ENCODE measurements at regions not wholly inside any gene's neighbourhood (a gene's known extent, or its start where the extent isn't known, plus 50 kb on each side); places are given as distances from the start of the nearest gene placed in this dataset.

GRCh38 chr21:27674041-27674615 is 707.2 kb upstream of the ADAMTS5 start:
- H3K4me3 ChIP-seq (ENCODE audit: low read depth, low read length), result no peak overlapping the region
- no peak for DNase-seq (ENCODE audit: low read depth)
- TF ChIP-seq MYC (IDR thresholded peaks at IDR 0.05; ENCODE audit: low read depth, low read length) (no peak), MAX (IDR thresholded peaks at IDR 0.05; ENCODE audit: low read depth, low read length) (no peak)
- TF ChIP-seq, protein P1, sequence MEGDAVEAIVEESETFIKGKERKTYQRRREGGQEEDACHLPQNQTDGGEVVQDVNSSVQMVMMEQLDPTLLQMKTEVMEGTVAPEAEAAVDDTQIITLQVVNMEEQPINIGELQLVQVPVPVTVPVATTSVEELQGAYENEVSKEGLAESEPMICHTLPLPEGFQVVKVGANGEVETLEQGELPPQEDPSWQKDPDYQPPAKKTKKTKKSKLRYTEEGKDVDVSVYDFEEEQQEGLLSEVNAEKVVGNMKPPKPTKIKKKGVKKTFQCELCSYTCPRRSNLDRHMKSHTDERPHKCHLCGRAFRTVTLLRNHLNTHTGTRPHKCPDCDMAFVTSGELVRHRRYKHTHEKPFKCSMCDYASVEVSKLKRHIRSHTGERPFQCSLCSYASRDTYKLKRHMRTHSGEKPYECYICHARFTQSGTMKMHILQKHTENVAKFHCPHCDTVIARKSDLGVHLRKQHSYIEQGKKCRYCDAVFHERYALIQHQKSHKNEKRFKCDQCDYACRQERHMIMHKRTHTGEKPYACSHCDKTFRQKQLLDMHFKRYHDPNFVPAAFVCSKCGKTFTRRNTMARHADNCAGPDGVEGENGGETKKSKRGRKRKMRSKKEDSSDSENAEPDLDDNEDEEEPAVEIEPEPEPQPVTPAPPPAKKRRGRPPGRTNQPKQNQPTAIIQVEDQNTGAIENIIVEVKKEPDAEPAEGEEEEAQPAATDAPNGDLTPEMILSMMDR (IDR thresholded peaks at IDR 0.05; ENCODE audit: low read depth, low read length), result no peak

DNA sequence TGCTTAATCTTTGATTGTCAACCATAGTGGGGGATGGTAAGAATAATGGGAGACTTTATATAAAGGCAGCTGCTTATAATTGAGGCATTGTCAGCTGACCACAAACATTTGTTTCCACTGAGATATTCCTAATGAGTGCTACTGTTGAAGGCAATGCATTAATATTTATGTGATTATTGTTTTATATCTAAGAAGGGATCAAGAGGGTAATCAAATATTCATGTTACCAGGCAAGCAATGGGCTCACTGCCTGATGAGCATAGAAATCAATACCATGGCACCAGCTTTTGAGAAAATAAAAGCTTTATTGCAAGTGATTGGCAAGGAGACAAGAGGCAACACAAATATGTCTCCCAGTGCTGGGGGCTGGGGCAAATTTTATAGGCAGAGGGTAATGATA is 706.7 kb upstream of the ADAMTS5 start:
- no peak for TF ChIP-seq MYC (IDR thresholded peaks at IDR 0.05; ENCODE audit: low read depth, low read length)
- no peak for TF ChIP-seq POLR2A (IDR thresholded peaks at IDR 0.05; ENCODE audit: extremely low read depth, insufficient read length)
- TF ChIP-seq, protein P1 (IDR thresholded peaks at IDR 0.05; ENCODE audit: low read depth, low read length), result no peak
- no peak for TF ChIP-seq MAX (IDR thresholded peaks at IDR 0.05; ENCODE audit: low read depth, low read length)
- no peak for DNase-seq (ENCODE audit: low read depth)

DNA sequence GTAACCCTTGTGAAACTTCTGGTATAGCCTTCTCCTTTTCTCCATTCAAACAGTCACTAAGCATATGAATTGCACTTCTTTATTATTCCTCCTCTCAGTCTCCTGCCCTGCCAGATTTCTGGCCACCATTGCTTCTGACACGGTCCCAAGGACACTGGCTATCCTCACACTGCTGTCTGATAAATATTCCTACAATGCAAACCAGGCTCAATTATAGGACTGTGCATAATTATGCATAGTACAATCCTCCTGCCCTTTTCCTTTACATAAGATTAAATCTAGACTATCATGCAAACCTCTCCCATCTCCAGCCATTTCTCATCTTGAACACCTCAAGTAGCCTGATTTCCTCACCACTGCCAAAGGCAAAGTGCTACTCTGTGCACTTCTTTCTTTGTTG is 704.3 kb upstream of the ADAMTS5 start:
- DNase-seq (ENCODE audit: low read depth), result no peak
- H3K4me3 ChIP-seq (ENCODE audit: low read depth, low read length), result no peak overlapping the region
- TF ChIP-seq MYC (IDR thresholded peaks at IDR 0.05; ENCODE audit: low read depth, low read length) (no peak), MAX (IDR thresholded peaks at IDR 0.05; ENCODE audit: low read depth, low read length) (no peak), POLR2A (IDR thresholded peaks at IDR 0.05; ENCODE audit: extremely low read depth, insufficient read length) (no peak)
- TF ChIP-seq, protein P1 (IDR thresholded peaks at IDR 0.05; ENCODE audit: low read depth, low read length), result no peak

More for the DNA sequence above, 706.7 kb upstream of the ADAMTS5 start:
- H3K4me3 ChIP-seq (ENCODE audit: low read depth, low read length), result no peak overlapping the region

DNA sequence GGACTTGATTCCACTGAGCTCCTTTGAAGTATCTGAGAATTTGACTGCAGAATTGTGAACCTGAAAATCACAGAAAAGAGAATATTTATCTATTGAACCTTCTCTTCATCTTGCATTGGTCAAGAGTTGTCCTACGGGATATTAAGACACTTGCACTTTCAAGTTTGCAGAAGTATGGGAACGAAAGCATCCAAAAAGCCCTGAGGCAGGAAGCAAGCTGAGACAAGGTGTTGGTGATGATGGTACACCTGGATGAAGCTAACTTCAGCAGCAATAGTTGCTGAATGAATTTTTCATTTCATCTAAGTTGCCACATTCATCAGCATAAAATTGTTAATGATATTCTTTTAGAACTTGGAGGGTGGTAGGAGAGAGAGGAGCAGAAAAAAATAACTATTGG is 686.6 kb upstream of the ADAMTS5 start:
- DNase-seq (ENCODE audit: low read depth), result no peak
- TF ChIP-seq, protein P1 (IDR thresholded peaks at IDR 0.05; ENCODE audit: low read depth, low read length), result no peak
- TF ChIP-seq MYC (IDR thresholded peaks at IDR 0.05; ENCODE audit: low read depth, low read length) (no peak), MAX (IDR thresholded peaks at IDR 0.05; ENCODE audit: low read depth, low read length) (no peak)
- no peak overlapping the region for H3K4me3 ChIP-seq (ENCODE audit: low read depth, low read length)

DNA sequence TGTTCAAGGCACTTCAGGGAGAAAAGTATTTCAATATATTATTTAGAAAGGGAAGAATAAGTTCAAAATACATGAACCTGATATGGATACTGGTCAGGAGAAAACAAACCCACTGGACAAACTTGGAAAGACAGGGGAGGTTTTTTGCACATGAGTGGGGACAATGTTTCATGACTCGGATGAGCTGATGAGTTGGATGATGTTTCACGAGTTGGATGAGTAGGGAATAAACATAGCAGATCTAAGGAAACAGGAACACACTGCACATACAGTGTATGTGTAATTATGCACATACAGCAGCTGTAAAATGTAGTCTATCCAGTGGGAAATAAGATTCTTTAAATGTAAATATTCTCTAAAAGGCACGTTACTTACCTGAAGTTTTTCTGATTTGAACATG is 682.9 kb upstream of the ADAMTS5 start:
- H3K4me3 ChIP-seq (ENCODE audit: low read depth, low read length), result no peak overlapping the region
- TF ChIP-seq MAX (IDR thresholded peaks at IDR 0.05; ENCODE audit: low read depth, low read length), result no peak
- no peak for TF ChIP-seq POLR2A (IDR thresholded peaks at IDR 0.05; ENCODE audit: extremely low read depth, insufficient read length)
- TF ChIP-seq MYC (IDR thresholded peaks at IDR 0.05; ENCODE audit: low read depth, low read length), result no peak
- TF ChIP-seq, protein P1 (IDR thresholded peaks at IDR 0.05; ENCODE audit: low read depth, low read length), result no peak
- DNase-seq (ENCODE audit: low read depth), result no peak

DNA sequence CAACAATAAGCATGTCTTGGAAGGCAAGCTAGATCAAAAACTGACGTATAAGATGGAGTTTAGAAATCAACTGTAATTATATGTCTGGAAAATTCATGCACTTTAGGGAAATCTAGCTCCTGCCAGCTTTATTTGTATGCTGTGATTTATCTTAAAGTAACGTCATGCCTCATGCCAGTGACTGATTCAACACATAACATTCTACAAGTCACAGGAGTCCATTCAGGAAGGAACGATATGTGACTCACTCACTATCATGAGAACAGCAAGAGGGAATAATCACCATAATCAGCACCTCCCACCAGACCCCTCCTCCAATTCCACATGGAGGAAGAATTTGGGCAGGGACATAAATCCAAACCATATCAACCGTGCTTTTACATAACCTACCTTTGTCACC is 682.4 kb upstream of the ADAMTS5 start:
- H3K4me3 ChIP-seq (ENCODE audit: low read depth, low read length), result no peak overlapping the region
- TF ChIP-seq, protein P1 (IDR thresholded peaks at IDR 0.05; ENCODE audit: low read depth, low read length), result no peak
- TF ChIP-seq MAX (IDR thresholded peaks at IDR 0.05; ENCODE audit: low read depth, low read length), result no peak
- TF ChIP-seq POLR2A (IDR thresholded peaks at IDR 0.05; ENCODE audit: extremely low read depth, insufficient read length), result no peak
- no peak for TF ChIP-seq MYC (IDR thresholded peaks at IDR 0.05; ENCODE audit: low read depth, low read length)
- DNase-seq (ENCODE audit: low read depth), result no peak

All from NB4 (cell line).